ENCODE measurements at regions not wholly inside any gene's neighbourhood (a gene's known extent, or its start where the extent isn't known, plus 50 kb on each side); places are given as distances from the start of the nearest gene placed in this dataset.

- no peak for TF ChIP-seq CTCF (IDR thresholded peaks at IDR 0.05; ENCODE audit: low read length)
- TF ChIP-seq EZH2 (optimal IDR thresholded peaks at IDR 0.05; ENCODE audit: low read depth, low read length) = no peak
These were observed 67.5 kb upstream of the SPATA13 start for GRCh38 chr13:24093047-24093446.

Measured in MM.1S (cell line).